ENCODE measurements at regions not wholly inside any gene's neighbourhood (a gene's known extent, or its start where the extent isn't known, plus 50 kb on each side); places are given as distances from the start of the nearest gene placed in this dataset.
"Not testable (repeated sequence)": the region's sequence is repeated elsewhere in the genome, so short reads cannot be mapped to it uniquely, and the experiment has no call there.

DNA sequence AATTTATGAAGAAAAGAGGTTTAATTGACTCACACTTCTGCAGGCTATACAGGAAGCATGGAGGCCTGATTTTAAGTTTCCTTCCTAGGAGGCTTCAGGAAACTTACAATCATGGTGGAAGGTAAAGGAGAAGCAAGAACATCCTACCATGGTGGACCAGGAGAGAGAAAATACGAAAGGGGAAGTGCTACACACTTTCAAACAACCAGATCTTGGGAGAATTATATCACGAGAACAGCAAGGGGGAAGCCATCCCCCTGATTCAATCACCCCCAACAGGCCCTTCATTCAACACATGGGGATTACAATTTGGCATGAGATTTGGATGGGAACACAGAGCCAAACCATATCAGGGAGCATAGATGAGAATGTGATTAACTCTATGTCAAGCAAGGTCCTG lies 121.0 kb downstream of the MTHFS start:
- DNase-seq, result no peak

DNA sequence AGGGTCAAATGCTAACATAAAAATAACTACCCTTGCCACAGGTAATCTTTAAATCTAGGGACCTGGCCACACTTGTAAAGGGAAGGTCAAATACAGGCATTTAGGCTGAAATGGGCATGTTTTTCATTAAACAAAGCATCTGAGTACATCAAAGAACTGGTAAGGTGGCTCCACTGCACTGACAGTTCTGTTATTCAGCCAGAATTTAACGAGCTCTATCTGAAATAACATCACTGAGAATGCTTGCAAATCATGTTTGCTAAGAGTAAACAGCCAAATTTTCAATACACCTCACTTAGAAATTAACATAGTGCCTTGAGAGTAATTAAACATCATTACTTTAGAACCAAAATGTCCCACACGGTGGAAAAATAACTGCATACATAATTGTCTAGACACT lies 118.9 kb downstream of the MTHFS start:
- DNase-seq, result no peak

DNA sequence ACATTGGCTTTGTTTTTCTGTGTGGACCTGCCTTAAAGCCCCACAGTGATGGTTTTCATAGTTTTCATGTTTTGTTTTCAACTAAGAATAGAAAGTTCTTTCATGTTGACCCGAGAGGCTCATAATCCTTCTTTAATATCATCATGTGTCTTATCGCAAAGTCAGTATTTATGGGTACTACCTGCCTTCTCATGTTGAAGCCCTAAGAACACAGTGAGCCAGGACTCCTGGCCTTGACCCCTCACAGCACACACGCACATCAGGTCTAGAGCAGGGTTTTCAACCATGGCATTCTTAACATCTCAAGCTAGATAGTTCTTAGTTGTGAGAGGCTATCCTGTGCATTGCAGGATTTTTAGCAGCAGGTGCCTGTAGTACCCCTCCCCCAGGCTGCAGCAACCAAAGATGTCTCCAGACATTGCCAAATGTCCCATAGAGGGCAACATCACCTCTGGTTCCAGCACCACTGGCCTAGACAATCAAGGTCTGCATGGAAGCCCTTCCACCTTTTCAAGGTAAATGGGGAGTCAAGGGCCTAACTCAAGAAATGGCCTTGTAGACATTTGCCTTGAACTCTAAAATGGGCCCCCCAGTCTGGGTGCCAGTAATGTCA lies 118.3 kb downstream of the MTHFS start:
- DNase-seq, result no peak

DNA sequence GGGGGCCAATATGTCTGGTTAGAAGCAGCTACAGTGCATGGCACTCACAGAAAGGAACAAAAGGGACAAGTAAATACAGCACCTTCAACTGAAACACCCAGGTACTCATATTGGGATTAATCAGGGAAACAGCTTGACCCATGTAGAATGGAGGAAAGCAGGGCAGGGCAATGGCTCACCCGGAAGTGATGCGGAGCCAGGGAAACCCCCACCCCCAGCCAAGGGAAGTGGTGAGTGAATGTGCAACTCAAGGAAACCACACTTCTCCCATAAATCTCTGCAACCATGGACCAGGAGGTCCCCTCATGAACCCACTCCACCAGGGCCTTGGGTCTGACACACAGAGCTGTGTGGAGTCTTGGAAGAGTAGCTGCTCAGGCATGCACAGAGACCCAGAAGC lies 117.1 kb downstream of the MTHFS start:
- DNase-seq, result no peak

DNA sequence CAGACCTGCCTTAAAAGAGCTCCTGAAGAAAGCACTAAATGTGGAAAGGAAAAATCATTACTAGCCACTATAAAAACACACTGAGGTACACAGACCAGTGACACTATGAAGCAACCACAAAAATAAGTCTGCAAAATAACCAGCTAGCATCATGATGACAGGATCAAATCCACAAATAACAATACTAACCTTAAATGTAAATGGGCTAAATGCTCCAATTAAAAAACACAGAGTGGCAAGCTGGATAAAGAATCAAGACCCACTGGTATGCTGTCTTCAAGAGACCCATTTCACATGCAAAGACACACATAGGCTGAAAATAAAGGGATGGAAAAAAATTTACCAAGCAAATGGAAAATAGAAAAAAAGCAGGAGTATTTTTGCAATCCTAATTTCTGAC lies 114.5 kb downstream of the MTHFS start:
- not testable (repeated sequence) for DNase-seq
